HG02970 (cell line): ENCODE measurements at regions not wholly inside any gene's neighbourhood (a gene's known extent, or its start where the extent isn't known, plus 50 kb on each side); places are given as distances from the start of the nearest gene placed in this dataset.
"Not testable (repeated sequence)": the region's sequence is repeated elsewhere in the genome, so short reads cannot be mapped to it uniquely, and the experiment has no call there.

Source experiments
- ATAC-seq: cut with Tn5 transposase; IDR thresholded peaks from one replicate; pipeline ENCODE4 v1.9.1; 2021; ENCODE audit warnings: mild to moderate bottlenecking, moderate library complexity, moderate number of reproducible peaks; ENCODE audit not compliant: unreplicated experiment, low FRiP score

DNA sequence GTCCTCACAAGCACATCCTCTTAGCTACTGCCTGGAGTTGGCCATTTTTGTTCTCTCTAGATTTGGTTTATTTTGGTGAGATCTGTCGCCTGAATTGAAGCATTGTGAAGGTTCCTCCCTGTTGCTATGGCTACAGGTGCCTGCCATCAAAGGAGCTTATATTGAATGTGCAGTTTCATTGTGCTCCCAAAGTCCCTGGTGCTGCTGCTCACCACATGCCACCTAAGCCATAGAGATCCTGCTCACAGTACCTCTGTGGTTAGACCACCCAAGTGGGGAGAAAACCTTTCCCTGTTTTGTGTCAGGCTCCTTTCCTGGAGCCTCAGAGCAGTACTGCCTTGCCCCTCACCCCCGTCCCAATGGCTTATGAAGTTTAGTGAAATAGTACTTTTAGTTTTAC is 383.4 kb downstream of the TMEM38B start:
- no peak for ATAC-seq

DNA sequence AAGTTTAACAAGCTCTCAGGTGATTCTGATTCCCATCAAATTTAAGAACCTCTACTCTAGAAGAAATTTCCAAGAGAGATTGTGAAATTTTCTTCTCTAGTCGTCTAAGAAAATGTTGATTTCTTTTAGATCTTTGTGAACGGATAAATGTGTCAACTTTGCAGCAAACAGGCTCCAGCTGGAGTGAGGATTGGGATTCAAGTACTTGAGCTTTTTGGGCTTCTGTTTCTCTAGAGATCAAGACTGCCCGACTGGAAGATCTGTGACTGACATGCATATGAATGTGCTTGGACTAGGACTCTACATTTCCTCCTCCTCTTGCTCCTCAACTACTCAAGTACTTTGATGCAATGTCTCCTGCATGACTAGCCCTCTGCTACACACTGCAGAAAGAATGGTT is 388.3 kb downstream of the TMEM38B start:
- no peak for ATAC-seq

DNA sequence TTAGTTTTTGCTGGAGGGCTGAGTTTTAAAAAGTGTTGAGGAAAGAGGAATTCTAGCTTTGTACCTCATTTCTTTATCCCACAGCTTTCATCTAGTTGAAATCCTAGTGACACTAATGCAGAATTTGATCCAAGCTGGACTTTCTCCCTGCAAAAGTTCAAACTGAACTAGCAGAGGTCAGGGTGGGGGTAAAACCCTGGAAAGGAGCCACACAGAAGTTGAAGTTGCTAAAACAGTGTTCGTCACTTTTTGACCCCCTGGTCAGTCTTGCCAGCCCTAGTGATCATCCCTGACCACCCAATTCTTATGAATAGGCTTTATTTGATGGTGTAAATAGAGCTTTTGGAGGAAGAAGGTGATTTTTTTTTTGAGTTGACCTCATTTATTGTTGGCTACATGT is 390.4 kb downstream of the TMEM38B start:
- no peak for ATAC-seq

DNA sequence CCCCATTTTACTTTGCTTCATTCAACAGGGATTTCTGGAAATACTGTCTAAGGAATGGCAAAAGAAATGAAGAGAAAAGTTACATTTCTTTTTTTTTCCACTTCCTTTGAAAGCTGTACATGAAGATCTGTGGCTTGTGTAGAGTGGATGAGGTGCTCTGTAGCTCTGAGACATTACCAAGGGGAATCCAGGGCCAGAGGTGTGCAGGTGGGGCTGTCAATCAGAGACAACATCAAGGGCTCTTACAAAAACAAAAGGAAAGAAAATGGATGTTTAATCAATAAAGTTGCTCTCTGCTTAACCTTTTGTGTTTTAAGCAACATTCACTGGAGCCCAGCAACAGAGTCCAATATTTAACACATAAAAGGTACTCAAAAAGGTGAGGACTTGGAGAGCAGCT is 391.1 kb downstream of the TMEM38B start:
- ATAC-seq, result no peak

DNA sequence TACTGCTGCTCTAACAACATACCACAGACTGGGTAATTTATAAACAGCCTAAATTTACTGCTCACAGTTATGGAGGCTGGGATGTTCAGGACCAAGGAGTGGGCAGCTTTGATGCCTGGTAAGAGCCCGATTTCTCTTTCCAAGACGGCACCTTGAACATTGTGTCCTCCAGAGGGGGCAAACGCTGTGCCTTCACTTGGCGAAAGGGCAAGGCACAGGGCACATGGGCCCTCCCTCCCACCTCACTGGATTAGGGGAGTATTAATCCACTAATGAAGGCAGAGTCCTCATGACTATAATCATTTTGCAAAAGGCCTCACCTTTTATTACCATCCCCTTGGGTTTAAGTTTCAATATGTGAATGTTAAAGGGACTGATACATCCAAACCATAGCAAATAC is 397.7 kb downstream of the TMEM38B start:
- ATAC-seq, result no peak

DNA sequence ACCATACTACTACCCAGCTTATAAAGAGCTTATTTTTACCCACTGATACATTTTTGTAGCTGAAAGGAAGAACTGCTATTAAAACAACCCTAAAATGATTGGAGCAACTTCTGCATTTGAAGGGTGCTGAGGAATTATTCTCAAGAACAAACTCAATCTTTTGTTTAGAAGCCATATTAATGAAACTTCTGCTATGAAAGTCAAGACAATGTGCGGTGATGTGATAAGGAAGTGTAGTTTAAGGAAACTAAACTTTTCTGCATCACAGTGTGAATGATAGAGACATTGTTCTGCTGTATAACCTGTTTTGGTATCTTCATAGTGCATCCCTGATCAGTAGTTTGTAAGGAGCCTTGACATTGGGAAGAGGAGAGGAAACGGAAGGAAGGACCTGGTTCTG is 408.5 kb downstream of the TMEM38B start:
- ATAC-seq, result no peak

DNA sequence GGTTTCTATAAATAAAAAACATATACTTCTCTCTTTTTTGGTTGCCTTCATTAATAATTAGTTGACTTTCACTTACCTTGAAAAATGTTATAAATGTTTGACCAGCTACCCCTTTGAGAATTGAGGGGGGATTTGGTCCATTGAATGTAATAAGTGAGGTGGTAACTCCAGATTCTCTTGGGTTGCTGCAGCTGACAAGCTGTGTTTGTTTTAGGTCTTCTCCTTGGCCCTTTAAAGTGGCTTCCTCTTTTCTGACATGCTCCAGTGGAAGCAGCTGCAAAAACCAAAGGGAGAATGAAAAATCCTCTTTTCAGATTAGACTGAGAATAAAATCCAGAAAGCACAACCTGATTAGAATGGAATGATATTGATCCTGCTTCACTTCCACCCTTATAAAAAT is 410.5 kb downstream of the TMEM38B start:
- no peak for ATAC-seq

DNA sequence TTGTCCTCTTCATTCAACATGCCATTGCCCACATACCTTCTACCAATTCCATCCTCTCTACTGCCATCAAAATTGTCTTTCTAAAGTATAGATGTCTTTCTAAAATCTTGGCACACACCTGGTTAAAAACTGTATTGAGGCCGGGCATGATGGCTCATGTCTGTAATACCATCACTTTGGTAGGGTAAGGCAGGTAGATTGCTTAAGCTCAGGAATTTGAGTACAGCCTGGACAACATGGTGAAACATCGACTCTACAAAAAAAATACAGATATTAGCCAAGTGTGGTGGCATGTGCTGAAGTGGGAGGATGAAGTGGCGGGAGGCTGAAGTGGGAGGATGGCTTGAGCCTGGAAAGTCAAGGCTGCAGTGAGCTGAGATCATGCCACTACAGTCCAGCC is 412.1 kb downstream of the TMEM38B start:
- no peak for ATAC-seq

DNA sequence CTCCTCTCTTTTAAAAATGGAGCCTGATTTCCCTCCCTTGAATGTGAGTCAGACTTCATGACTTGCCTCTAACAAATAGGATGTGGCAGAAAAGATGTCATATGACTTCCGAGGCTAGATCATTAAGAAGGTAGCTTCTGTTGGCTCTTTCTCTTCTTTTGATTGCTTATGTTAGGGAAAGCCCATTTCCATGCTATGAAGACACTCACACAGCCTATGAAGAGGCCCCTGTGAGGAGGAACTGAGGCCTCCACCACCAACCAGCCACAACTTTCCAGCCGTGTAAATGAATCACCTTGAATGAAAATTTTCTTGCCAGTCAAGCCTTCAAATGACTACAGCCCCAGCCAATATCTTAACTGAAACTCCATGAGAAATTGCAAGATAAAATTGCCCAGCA is 413.4 kb downstream of the TMEM38B start:
- no peak for ATAC-seq

DNA sequence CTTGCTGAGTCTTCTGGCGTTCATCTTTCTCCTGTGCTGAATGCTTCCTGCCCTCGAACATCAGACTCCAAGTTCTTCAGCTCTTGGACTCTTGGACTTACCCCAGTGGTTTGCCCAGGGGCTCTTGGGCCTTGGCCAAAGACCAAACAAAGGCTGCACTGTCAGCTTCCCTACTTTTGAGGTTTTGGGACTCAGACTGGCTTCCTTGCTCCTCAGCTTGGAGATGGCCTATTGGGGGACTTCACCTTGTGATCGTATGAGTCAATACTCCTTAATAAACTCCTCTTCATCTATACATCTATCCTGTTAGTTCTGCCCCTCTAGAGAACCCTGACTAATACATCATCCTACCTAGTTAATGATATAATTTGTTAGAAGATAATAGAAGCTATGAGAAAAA is 415.4 kb downstream of the TMEM38B start:
- not testable (repeated sequence) for ATAC-seq

DNA sequence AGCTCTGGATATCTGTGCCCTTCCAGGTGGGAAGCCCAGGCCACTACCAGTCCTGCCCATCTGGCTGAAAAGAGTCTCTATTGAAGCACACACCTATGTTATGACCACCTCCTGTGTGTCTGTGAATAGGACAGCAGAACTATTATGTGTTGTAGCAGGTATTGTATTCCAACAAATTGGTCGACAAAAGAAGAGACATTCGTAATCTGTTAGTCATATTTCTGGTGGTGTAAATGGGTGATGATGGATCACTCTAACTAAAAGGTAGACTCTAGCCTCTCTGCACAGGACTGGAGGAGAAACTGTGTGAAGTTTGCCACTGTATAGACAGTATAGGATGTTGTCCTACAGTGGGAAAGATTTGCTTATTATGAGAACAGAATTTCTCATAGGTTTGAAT is 416.1 kb downstream of the TMEM38B start:
- ATAC-seq, result no peak

DNA sequence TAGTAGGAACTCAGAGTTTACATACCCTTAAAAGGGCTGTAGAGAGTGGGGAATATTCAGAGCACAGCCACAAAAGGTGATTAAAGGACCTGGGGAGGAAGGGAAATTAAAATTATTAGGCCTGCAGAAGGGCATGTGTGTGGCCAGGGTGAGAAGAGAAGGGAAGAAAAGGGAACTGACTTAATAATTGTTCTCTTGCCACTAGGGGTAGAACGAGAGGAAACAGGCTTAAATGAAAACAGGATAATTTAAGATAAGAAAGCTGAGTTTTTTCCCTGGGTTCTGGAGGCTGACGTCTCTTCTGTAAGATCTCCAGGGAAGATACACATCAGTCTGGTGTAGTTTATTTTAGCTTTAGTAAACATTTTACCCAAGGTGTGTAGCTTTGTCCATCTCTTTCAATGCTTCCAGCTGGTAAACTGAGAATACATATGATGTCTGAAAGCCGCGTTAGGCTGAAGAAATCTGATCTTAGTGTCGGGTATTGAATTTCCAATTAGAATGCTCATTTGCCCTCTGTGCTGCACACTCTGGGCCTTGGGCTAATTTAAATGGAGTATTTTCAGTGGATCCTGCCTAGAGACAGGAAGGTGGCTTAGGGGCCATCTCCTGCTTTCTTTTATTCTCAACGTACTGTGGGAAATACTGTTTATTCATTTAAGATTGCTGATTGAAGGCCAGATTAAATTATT is 416.8 kb downstream of the TMEM38B start:
- no peak for ATAC-seq

DNA sequence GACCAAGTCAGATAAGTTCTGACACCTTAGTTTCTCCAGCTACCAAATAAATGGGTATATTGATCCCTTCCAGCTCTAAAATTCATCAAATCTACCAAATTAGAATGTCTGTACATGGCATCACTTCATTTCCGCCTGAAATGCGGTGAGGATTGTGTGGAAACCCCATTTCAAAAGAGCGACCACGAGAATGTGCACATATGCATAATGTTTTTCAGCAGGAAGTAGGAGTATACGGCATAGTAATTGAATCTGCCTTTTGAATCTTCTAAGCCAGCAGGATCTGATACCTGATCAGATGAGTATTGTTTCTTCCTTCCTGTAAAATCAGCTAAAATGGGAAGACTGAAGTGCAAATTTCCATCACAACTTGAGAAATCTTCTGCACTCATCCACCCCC is 418.6 kb downstream of the TMEM38B start:
- ATAC-seq, result no peak

DNA sequence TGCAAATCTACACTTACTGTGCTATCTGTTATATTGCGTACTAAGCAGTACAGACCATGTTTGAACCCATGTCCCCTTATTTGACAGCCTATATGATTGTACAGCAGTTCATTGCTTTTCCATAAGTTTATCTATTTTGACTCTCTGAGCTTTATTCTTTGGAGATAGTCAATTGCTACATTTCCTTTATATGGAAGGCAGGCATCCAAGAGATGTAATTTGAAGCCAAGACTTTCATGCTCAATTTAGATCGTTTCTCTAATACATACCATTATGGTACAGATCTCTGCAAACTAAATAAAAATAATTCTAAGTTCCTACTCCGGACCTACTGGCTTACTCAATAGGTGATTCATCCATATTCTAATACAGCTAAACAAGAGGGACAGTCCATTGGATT is 424.8 kb downstream of the TMEM38B start:
- ATAC-seq, result no peak

DNA sequence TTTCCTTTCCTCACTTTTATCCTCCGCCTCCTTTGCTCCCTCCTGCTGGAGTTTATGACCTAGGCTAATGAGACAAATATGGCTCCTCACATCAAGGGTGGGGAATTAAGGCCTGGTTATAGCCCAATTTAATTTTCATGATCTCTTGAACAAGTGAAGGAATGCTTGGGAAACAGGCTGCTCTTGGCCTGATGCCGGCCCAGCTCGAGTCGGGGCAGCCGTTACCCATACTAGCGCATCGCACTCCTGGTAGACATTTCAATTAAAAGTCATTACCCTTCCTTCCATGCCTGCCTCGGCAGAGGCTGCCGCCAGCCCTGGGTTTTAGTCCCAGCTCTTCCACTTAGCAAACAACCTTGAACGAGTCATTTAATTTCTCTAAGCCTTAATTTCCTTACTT is 425.7 kb downstream of the TMEM38B start:
- no peak for ATAC-seq

DNA sequence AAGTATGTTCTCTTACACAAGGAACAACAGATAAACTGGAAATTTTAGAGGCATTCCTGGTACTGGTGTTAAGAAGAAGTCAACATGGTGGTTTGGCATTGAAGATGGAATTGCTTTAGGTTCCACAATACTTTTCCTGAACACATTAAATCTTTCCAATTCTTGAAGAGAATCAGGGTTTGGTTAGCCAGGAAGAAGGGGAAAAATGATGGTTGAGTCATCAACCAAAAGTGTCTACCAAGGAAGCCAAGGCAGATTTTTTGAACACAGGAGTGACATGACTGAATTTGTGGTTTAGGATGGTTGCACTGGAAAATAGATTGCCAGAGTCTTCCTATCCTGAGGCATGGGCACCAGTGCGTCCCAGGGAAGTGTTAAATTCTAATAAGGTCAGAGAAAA is 433.4 kb downstream of the TMEM38B start:
- no peak for ATAC-seq

DNA sequence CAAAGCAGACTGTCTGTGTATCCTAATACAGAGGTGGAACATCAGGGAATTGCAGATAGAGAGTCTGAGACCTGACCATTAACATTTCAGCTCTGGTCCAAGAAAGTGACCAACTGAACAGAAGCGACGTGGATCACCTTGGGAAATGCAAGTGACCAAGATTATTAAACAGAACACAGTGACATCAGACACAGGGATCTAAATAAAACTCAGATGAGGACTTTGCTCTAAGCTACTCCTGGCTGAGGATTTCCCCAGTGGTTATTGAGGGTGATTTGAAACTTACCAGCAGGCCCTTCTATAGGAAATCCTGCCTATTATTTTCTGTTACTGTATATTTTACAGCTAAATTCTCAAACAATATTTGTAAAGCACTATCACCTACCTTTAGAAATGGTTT is 436.0 kb downstream of the TMEM38B start:
- no peak for ATAC-seq

DNA sequence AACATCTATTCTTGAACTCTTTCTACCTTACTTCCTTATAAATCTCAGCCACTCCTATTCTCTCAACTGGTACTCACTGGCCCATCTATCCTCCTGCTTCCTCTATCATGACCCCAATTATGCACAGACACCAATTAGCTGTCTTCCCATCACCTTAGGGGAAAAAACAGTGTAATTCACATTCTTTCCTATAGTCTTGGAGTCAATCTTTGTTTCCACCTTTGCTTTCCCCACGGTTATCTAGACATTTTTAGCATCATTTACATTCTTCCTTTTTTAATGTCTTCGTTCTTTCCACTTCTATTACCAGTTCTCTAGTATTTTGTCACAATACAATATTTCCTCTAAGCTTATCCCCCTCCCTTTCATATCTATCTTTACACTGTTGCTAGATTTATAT is 449.4 kb downstream of the TMEM38B start:
- no peak for ATAC-seq

DNA sequence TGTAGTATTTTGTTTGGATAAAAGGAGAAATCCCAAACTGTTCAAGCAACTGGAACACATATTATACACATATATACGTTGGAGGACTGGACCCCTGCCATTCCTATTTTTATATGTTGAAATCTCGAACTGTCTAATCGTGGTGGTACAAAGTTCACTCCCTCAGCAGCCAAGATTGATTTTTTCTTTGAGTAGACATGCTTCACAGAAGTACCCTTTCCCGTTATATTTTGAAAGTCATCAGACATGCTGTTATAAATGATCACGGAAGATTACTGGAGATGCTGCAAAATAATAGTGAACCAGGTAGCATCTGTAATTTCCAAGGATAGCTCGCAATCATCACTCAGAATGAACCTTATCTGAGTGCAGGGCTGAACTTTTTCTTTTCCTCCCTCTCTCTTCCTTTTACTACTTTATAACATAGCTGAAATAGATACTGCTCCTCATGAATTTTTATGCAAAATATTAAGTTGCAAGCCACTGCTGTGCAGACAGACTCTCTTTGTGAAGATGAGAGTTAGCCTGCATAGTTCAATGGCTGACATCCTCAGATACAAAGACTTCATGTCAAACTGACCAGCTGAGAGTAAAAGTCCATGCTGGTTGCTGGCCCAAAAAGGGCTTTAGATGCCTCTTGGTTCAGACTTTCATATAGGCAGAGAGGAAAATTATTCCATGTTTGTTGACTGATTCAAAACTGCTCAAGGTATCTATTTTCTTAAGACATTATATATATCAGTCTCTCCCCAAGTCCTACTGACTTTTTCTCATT is 451.9 kb downstream of the TMEM38B start:
- no peak for ATAC-seq

DNA sequence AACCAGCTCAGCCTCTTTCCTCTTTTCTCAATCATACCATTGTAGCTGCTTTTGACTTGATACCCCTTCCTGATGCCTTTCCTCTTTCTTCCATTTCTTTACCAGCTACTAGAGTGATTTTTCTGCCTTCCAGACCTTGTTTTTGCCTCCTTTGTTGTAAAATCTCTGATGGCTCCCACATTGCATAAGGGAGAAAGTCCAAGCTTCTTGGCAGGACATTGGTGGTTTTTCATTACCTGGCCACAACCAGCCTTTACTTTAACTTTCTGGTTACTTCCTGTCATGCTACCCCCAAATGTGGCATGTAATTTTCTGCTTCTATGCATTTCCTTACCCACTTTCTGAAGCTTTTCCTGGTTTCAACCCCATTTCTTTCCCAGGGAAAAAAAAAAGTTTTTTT is 452.5 kb downstream of the TMEM38B start:
- ATAC-seq, result no peak

DNA sequence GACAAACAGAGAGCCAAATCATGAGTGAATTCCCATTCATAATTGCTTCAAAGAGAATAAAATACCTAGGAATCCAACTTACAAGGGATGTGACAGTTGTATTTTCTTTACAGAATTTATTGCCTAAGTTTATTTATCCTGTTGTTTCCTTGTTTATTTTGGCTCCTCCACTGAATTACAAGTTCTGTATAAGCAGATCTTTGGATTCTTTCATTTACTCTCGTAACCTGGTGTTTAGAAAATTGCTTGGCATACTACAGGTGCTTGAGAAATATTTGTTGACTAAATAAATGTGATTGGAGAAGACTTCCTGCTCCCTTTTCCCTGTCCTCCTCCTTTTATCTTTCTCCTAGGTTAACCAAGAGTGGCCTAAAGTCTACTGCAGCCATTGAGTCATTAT is 455.6 kb downstream of the TMEM38B start:
- no peak for ATAC-seq

DNA sequence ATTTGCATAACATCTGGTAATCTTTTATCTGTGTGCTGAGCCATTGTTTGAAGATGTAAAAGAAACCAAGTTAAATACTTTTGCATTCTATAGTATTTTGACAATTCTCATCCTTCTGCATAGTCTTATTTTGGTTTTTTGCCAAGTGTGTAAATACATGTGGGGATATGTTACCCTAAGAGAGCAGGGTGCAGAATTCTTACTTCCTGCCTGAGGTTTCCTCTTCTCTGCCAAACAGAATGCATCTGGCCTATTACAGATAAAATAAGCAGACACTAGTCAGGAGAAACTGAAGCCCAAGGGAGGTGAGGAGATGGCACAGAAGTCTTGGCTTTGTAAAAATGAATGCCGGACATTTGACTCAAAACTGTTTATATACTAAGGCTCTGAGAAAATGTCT is 462.1 kb downstream of the TMEM38B start:
- no peak for ATAC-seq
